ENCODE measurements at regions not wholly inside any gene's neighbourhood (a gene's known extent, or its start where the extent isn't known, plus 50 kb on each side); places are given as distances from the start of the nearest gene placed in this dataset.

DNA sequence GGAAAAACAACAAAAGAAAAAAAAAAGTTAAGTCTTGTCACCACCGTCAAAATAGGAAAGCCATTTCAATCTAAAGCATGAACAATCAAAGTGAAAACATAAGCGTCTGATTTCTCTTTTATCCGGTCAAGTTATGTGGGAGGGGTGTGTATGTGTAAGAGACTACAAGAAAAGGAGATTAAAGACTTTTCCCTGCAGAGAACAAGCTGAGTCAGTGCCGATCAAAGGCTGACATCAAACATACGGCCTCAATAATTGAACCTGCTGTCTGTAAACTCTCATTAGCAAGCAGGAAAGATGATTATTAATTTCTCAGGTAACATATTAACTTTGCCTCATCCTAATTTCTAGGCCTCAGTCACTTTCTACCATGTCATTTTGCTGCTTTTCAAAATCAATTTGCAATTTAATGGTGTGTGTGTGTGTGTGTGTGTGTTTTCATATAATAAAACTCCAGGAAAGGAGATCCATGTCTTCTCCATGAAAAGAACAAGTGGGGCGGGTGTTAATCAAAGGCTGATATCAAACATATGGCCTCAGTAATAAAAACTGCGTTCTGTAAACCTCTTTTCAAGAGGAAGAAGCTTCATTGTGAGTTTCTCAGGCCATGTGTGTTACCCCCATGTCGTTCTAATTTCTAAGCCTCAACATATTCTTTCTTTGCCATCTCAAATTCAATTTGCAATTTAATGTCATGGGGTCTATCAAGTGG is 649.1 kb upstream of the SORCS1 start:
- no peak overlapping the region for H3K27ac ChIP-seq
- TF ChIP-seq, protein P1, sequence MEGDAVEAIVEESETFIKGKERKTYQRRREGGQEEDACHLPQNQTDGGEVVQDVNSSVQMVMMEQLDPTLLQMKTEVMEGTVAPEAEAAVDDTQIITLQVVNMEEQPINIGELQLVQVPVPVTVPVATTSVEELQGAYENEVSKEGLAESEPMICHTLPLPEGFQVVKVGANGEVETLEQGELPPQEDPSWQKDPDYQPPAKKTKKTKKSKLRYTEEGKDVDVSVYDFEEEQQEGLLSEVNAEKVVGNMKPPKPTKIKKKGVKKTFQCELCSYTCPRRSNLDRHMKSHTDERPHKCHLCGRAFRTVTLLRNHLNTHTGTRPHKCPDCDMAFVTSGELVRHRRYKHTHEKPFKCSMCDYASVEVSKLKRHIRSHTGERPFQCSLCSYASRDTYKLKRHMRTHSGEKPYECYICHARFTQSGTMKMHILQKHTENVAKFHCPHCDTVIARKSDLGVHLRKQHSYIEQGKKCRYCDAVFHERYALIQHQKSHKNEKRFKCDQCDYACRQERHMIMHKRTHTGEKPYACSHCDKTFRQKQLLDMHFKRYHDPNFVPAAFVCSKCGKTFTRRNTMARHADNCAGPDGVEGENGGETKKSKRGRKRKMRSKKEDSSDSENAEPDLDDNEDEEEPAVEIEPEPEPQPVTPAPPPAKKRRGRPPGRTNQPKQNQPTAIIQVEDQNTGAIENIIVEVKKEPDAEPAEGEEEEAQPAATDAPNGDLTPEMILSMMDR (conservative IDR thresholded peaks at IDR 0.05), result no peak

DNA sequence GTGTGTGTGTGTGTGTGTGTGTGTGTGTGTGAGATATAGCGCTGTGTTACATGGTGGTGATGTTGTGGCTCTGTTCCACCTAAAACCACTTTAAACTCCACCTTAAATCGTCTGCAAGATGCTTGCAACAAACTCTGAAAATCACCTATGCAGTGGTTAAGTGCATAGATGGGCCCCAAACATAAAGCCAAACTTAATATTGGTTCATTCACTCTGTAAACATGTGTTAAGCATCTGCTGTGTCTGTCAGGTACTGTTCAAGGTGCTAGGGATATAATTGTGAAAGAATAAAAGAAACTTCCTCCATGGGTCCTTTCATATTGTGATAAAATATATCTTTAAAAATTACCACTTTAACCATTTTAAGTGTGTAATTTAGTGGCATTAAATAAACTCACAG is 645.4 kb upstream of the SORCS1 start:
- TF ChIP-seq, protein P1 (conservative IDR thresholded peaks at IDR 0.05), result no peak
- H3K27ac ChIP-seq, result no peak overlapping the region

DNA sequence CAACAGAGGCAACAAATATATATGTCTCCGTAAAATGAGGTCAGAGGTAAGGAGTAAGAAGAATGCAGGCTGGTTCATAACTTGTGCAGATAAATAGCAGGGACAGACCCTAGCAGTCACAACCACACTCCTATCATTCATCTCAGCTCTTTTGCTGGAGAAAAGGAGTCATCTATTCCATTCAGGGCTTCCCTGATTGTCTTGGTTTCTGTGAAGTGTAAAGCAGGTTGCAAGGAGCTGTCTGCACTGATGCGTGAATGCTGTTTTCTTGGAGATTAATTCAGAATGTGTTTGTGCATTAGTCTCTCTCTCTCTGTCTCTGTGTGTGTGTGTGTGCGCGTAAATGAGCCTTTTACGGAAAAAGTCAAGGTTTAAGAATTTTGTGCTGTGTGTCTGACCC is 643.3 kb upstream of the SORCS1 start:
- H3K27ac ChIP-seq, result no peak overlapping the region
- TF ChIP-seq, protein P1 (conservative IDR thresholded peaks at IDR 0.05), result no peak

DNA sequence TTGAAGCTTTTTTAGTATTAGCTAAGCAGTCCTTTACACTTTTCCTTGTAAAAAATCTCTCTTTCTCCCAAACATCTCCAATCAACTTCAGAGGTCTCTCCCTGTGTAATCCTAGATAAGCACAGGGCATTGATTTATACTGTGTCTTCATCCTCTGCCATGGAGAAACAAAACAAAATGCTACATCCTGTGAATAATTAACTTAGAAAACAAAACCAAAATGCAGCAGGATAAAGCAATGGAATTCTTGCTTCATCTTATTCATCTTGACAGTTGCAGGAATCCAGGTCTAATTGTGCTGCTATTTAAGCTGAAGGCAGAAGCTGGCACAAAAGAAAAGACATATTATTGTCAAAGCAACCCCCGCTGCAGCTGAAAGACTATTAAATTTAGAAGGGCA is 641.5 kb upstream of the SORCS1 start:
- TF ChIP-seq, protein P1 (conservative IDR thresholded peaks at IDR 0.05), result no peak
- no peak overlapping the region for H3K27ac ChIP-seq

DNA sequence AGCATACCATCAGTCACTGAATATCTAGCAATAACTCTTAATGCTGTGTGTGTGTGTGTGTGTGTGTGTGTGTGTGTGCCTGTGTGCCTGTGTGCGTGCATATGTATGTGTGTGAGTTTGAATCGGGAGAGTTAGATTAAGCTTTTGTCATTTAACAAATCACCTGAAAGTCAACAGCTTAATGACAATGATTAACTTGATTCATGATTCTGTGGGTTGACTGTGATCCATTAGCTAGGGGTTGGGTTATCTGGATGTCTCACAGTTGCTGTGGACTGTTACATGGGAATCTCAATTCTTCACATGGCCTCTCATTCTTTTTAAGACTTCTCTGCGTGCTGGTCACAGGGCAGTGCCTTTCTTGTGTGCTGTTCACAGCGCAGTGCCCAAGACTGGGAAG is 639.0 kb upstream of the SORCS1 start:
- TF ChIP-seq, protein P1 (conservative IDR thresholded peaks at IDR 0.05), result no peak
- no peak overlapping the region for H3K27ac ChIP-seq

DNA sequence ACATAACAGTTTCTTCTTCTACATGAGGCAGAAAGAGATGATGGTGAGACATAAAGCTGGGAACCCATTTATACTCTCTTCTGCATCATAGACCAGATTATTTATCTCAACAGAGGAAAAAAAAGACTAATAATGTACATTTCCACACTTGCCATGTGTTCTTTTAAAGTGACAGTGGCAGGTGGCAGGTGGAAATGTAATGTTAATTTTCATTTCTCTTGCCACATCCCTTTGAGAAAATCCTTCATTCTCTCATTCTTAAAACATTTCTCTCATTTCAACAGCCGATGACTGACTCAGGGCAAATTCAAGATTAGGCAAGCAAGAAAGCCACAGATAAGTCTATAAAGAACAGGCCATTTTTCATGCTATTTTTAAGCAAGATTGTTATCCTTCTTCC is 635.6 kb upstream of the SORCS1 start:
- no peak overlapping the region for H3K27ac ChIP-seq
- TF ChIP-seq, protein P1 (conservative IDR thresholded peaks at IDR 0.05), result no peak

DNA sequence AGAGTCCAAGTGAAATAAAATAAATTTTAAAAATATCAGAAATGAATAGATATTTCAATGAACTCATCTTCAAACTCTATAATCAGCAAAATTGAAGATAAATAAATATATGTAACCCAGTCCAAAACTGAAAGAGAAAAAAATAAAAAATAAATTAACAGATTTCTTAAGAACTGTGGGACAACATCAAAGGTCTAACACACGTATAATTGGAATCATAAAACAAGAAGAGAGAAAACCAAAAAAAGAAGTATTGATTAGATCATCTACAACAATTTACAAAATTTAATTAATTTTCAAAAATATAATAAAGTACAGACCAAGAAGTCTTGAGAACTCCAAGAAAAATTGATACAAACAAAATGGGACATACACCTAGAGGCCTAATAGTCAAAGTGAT is 625.8 kb upstream of the SORCS1 start:
- H3K27ac ChIP-seq, result no peak overlapping the region
- TF ChIP-seq, protein P1 (conservative IDR thresholded peaks at IDR 0.05), result no peak

Measured in VCaP (cell line).